K562 (cell line): ENCODE measurements at regions not wholly inside any gene's neighbourhood (a gene's known extent, or its start where the extent isn't known, plus 50 kb on each side); places are given as distances from the start of the nearest gene placed in this dataset.

Experiments used
- ATF6 ChIP-seq: sonication (generic); formaldehyde crosslinking; IDR thresholded peaks from 2 replicates; pipeline ENCODE4 v1.4.0; 2020; ENCODE audit warnings: mild to moderate bottlenecking, missing genetic modification reagents
- C11orf30 ChIP-seq: fragments of 450-650 bp; IDR thresholded peaks from 2 replicates; pipeline ENCODE4 v1.6.1; 2016; ENCODE audit warnings: low read depth, mild to moderate bottlenecking
- CBX5 ChIP-seq: IDR thresholded peaks from 2 replicates; pipeline ENCODE4 v1.6.1; 2014; ENCODE audit warnings: low read depth, borderline replicate concordance
- DACH1 ChIP-seq: fragments of 450-650 bp; IDR thresholded peaks from 2 replicates; pipeline ENCODE4 v1.6.1; 2018; ENCODE audit not compliant: partially characterized antibody
- E2F6 ChIP-seq, 2 experiments: IDR thresholded peaks; 2 replicates each; pipeline ENCODE4 v1.6.1; 2011; ENCODE audit warnings: borderline replicate concordance in 1 of 2, control low read depth in 1 of 2, low read depth in 1 of 2, low read length in 1 of 2, mild to moderate bottlenecking in 1 of 2, mixed read lengths in 1 of 2, moderate library complexity in 1 of 2; ENCODE audit not compliant: insufficient read depth in 1 of 2, insufficient read length in 1 of 2, poor library complexity in 1 of 2, severe bottlenecking in 1 of 2; ENCODE audit errors: extremely low read depth in 1 of 2
- EGR1 ChIP-seq: fragments of 450-650 bp; conservative IDR thresholded peaks from 2 replicates; pipeline ENCODE4 v1.6.1; 2017; ENCODE audit warnings: mild to moderate bottlenecking
- FOXP1 ChIP-seq: sonication (generic); formaldehyde crosslinking; IDR thresholded peaks from 2 replicates; pipeline ENCODE4 v1.8.0; 2022; ENCODE audit warnings: mild to moderate bottlenecking, missing genetic modification reagents
- GABPB2 ChIP-seq: fragments of 250-450 bp; sonication (Bioruptor Pico); conservative IDR thresholded peaks from 2 replicates; pipeline ENCODE4 v1.5.1; 2021; ENCODE audit warnings: mild to moderate bottlenecking
- HNRNPLL ChIP-seq: fragments of 200-400 bp; formaldehyde crosslinking; IDR thresholded peaks from 2 replicates; pipeline ENCODE4 v1.6.1; 2017; ENCODE audit warnings: low read length, low read depth, mild to moderate bottlenecking; ENCODE audit not compliant: poor library complexity, severe bottlenecking
- L3MBTL2 ChIP-seq: fragments of 450-650 bp; IDR thresholded peaks from 2 replicates; pipeline ENCODE4 v1.6.1; 2016; ENCODE audit warnings: mild to moderate bottlenecking, moderate library complexity
- MAFF ChIP-seq: IDR thresholded peaks from 2 replicates; pipeline ENCODE4 v1.6.1; 2012; ENCODE audit warnings: low read length, improper control_type of control experiment
- MEF2D ChIP-seq: conservative IDR thresholded peaks from 2 replicates; pipeline ENCODE4 v1.6.1; 2016; ENCODE audit warnings: low read depth, missing genetic modification characterization, missing compliant biosample characterization
- MEIS2 ChIP-seq: fragments of 450-650 bp; IDR thresholded peaks from 2 replicates; pipeline ENCODE4 v1.6.1; 2014; ENCODE audit warnings: mild to moderate bottlenecking; ENCODE audit not compliant: partially characterized antibody
- MNT ChIP-seq, 2 experiments: fragments of 450-650 bp; conservative IDR thresholded peaks; 2 replicates each; pipeline ENCODE4 v1.6.1; 2017; ENCODE audit warnings: mild to moderate bottlenecking in 2 of 2, moderate library complexity in 2 of 2
- MTF1 ChIP-seq: fragments of 250-450 bp; sonication (Bioruptor Pico); IDR thresholded peaks from 2 replicates; pipeline ENCODE4 v1.9.0; 2021; ENCODE audit warnings: moderate library complexity, mild to moderate bottlenecking, inconsistent platforms, borderline replicate concordance
- NR2C2 ChIP-seq, 2 experiments: fragments of 200-800 bp in 1 of 2; sonication (Bioruptor generic) in 1 of 2; sonication (generic) in 1 of 2; formaldehyde crosslinking in 1 of 2; IDR thresholded peaks; 2 replicates each; pipeline versions ENCODE4 v1.6.1 to v1.8.0; 2016 to 2022; ENCODE audit warnings: mild to moderate bottlenecking in 1 of 2, missing compliant biosample characterization in 1 of 2, missing genetic modification characterization in 1 of 2, missing genetic modification reagents in 1 of 2
- TRIM24 ChIP-seq, 2 experiments: fragments of 450-650 bp; IDR thresholded peaks; 2 replicates each; pipeline ENCODE4 v1.6.1; 2016
- TSHZ1 ChIP-seq: fragments of 250-450 bp; sonication (Bioruptor Pico); IDR thresholded peaks from 2 replicates; pipeline ENCODE4 v1.4.0; 2020; ENCODE audit warnings: mild to moderate bottlenecking, moderate library complexity
- ZC3H4 ChIP-seq: sonication (generic); formaldehyde crosslinking; IDR thresholded peaks from 2 replicates; pipeline ENCODE4 v1.9.0; 2021; ENCODE audit warnings: missing genetic modification reagents, borderline replicate concordance
- ZNF589 ChIP-seq: fragments of 200-800 bp; sonication (Bioruptor generic); IDR thresholded peaks from 2 replicates; pipeline ENCODE4 v1.6.1; 2016; ENCODE audit warnings: low read depth, missing genetic modification characterization, missing compliant biosample characterization

- TF ChIP-seq NR2C2 (CRISPR knock-in tag; IDR thresholded peaks at IDR 0.05) = 0 out of 2 replicates have a peak, but pooled peaks have one; percentile 7
- peak; percentile 71 for TF ChIP-seq NR2C2 (tag; IDR thresholded peaks at IDR 0.05)
- TF ChIP-seq TRIM24 (IDR thresholded peaks at IDR 0.05) = peak; percentile 35 to 67; a peak in 3 of 4 replicates
- TF ChIP-seq MTF1 (CRISPR knock-in tag) = no peak
- no peak for TF ChIP-seq E2F6 (IDR thresholded peaks at IDR 0.05; ENCODE audit: borderline replicate concordance in 1 of 2, extremely low read depth in 1 of 2, insufficient read depth in 1 of 2, insufficient read length in 1 of 2, low read depth in 1 of 2, low read length in 1 of 2, poor library complexity in 1 of 2, severe bottlenecking in 1 of 2)
- no peak for TF ChIP-seq ZC3H4 (CRISPR knock-in tag)
- 0 out of 2 replicates have a peak, but pooled peaks have one; percentile 41 for TF ChIP-seq ATF6
- no peak for TF ChIP-seq ZNF589
- no peak for TF ChIP-seq MAFF
- no peak for TF ChIP-seq TSHZ1
- TF ChIP-seq MNT (conservative IDR thresholded peaks at IDR 0.05) = peak in 1 of 2 experiments; percentile 61; a peak in 2 of 4 replicates
- TF ChIP-seq HNRNPLL = no peak
- TF ChIP-seq GABPB2 (CRISPR knock-in tag) = no peak
- TF ChIP-seq MEIS2 = peak; percentile 18
- TF ChIP-seq L3MBTL2 = peak; percentile 52; the same call in 1 of the 2 replicates
- no peak for TF ChIP-seq FOXP1 (CRISPR knock-in tag)
- TF ChIP-seq EGR1 = peak; percentile 47; the same call in 1 of the 2 replicates
- TF ChIP-seq CBX5 = no peak
- no peak; the same call in 1 of the 2 replicates for TF ChIP-seq MEF2D
- TF ChIP-seq DACH1 = peak; percentile 87
- TF ChIP-seq C11orf30 = no peak
Observed at GRCh38 chr21:35232545-35233176, 183.6 kb upstream of the RUNX1 start (continued).
